ENCODE measurements at regions not wholly inside any gene's neighbourhood (a gene's known extent, or its start where the extent isn't known, plus 50 kb on each side); places are given as distances from the start of the nearest gene placed in this dataset.

DNA sequence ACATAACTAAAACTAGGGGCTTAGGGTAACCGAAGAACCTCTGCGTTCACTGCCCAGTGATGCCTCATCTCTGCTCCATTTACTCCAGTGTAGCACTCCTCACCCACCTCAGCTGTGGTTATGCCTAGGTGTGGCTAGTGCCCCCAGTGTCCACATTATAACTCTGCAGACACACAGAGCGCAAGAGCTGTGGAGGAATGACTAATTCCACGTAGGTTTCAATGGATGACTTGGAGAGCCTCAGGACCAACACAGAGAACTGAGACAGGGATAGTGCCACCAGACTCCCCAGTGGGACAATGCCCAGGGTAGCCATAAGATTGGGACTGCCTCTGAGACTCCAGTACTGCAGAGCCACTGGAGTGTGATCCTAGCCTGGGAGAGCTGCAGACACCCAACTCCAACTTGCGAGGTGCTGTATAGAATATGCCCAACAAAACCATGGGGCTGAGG is 542.4 kb upstream of the DIPK2B start:
- TF ChIP-seq, protein P1, sequence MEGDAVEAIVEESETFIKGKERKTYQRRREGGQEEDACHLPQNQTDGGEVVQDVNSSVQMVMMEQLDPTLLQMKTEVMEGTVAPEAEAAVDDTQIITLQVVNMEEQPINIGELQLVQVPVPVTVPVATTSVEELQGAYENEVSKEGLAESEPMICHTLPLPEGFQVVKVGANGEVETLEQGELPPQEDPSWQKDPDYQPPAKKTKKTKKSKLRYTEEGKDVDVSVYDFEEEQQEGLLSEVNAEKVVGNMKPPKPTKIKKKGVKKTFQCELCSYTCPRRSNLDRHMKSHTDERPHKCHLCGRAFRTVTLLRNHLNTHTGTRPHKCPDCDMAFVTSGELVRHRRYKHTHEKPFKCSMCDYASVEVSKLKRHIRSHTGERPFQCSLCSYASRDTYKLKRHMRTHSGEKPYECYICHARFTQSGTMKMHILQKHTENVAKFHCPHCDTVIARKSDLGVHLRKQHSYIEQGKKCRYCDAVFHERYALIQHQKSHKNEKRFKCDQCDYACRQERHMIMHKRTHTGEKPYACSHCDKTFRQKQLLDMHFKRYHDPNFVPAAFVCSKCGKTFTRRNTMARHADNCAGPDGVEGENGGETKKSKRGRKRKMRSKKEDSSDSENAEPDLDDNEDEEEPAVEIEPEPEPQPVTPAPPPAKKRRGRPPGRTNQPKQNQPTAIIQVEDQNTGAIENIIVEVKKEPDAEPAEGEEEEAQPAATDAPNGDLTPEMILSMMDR (IDR thresholded peaks at IDR 0.05): no peak
- TF ChIP-seq POLR2AphosphoS5 (IDR thresholded peaks at IDR 0.05; ENCODE audit: insufficient read depth in 1 of 2, low read depth in 1 of 2) (no peak), POLR2A (IDR thresholded peaks at IDR 0.05) (no peak)
